GM12872 (cell line): ENCODE measurements at regions not wholly inside any gene's neighbourhood (a gene's known extent, or its start where the extent isn't known, plus 50 kb on each side); places are given as distances from the start of the nearest gene placed in this dataset.

ENCODE experiments used
- CTCF ChIP-seq: IDR thresholded peaks from 3 replicates; pipeline ENCODE4 v1.5.1; 2011; ENCODE audit warnings: low read depth, mild to moderate bottlenecking, low read length, moderate library complexity; ENCODE audit not compliant: insufficient read depth

- TF ChIP-seq CTCF = no peak
Observed at GRCh38 chrX:124272370-124272982, 60.0 kb upstream of the TEX13D start.

GRCh38 chrX:124274438-124275181 is 57.9 kb upstream of the TEX13D start:
- TF ChIP-seq CTCF = no peak

GRCh38 chrX:124275182-124275894 is 57.1 kb upstream of the TEX13D start:
- no peak for TF ChIP-seq CTCF

- TF ChIP-seq CTCF = no peak
Observed at GRCh38 chrX:124280294-124280902, 52.1 kb upstream of the TEX13D start.

- TF ChIP-seq CTCF = no peak
Observed at GRCh38 chrX:124282580-124282979, 49.9 kb upstream of the TEX13D start.
